Upper lobe of right lung (tissue), 1 donor: ENCODE measurements at regions not wholly inside any gene's neighbourhood (a gene's known extent, or its start where the extent isn't known, plus 50 kb on each side); places are given as distances from the start of the nearest gene placed in this dataset.

ENCODE experiments used
- ATAC-seq: fragments of 200-7000 bp; cut with Tn5 transposase; one replicate; pipeline ENCODE4 v1.9.1; 2020; ENCODE audit warnings: mild to moderate bottlenecking, moderate library complexity
- DNase-seq: peaks from one replicate; pipeline ENCODE4 v3.0.0-alpha.2; 2020
- H3K27ac ChIP-seq: fragments of 200-600 bp; one replicate; pipeline ENCODE4 v1.8.0; 2022
- H3K27me3 ChIP-seq: fragments of 200-600 bp; one replicate; pipeline ENCODE4 v1.8.0; 2022; ENCODE audit warnings: mild to moderate bottlenecking
- H3K36me3 ChIP-seq: fragments of 200-600 bp; one replicate; pipeline ENCODE4 v1.8.0; 2022
- H3K4me1 ChIP-seq: fragments of 200-600 bp; one replicate; pipeline ENCODE4 v1.8.0; 2022
- H3K4me3 ChIP-seq: fragments of 200-600 bp; one replicate; pipeline ENCODE4 v1.8.0; 2022; ENCODE audit warnings: mild to moderate bottlenecking
- H3K9me3 ChIP-seq: fragments of 200-600 bp; one replicate; pipeline ENCODE4 v1.8.0; 2022
- intact Hi-C: fragments of 100-400 bp; cut with DNase I; formaldehyde crosslinking; loops from one replicate; pipeline ENCODE4 v1.11.0; 2022
- TF ChIP-seq, protein P1 (sequence below): fragments of 200-600 bp; IDR thresholded peaks from one replicate; pipeline ENCODE4 v1.8.0; 2022; ENCODE audit warnings: antibody characterized with exemption
- donor health status: DM: no; HTN: yes; CAD: no; lungs with severe emphysema.

DNA sequence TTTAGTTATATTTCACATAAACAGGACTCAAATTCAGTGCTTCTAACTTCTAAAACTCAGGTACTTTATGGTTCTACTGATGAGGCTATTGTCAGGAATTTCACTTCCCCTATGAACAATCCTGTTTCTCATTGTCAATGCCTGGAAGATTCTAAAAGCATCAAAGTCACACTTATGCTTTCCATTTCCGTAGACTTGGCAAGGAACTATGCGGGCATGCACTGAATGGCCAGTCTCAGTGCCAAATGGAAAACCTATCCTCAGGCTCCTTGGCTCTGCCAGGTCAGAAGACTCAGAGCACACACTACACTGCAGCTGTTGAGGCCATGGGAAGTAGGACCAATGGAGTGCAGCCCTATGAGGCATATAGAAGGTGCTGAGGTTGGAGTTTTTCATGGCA lies 97.0 kb upstream of the PTPN13 start:
- Histone ChIP-seq H3K4me3 (no peak overlapping the region), H3K27me3 (no peaks in the 10 kb centered on the region), H3K9me3 (no peaks in the 10 kb centered on the region), H3K27ac (no peak overlapping the region), H3K4me1 (peaks cover 12% of the 10 kb centered on the region), H3K36me3 (no peaks in the 10 kb centered on the region)
- intact Hi-C loops = loop anchor here (5.0 kb wide), 1 partner anchor 395 kb away; the partner anchor contains the start of gene C4orf36
- peak; percentile 57 for ATAC-seq
- DNase-seq = no peak
- TF ChIP-seq, protein P1, sequence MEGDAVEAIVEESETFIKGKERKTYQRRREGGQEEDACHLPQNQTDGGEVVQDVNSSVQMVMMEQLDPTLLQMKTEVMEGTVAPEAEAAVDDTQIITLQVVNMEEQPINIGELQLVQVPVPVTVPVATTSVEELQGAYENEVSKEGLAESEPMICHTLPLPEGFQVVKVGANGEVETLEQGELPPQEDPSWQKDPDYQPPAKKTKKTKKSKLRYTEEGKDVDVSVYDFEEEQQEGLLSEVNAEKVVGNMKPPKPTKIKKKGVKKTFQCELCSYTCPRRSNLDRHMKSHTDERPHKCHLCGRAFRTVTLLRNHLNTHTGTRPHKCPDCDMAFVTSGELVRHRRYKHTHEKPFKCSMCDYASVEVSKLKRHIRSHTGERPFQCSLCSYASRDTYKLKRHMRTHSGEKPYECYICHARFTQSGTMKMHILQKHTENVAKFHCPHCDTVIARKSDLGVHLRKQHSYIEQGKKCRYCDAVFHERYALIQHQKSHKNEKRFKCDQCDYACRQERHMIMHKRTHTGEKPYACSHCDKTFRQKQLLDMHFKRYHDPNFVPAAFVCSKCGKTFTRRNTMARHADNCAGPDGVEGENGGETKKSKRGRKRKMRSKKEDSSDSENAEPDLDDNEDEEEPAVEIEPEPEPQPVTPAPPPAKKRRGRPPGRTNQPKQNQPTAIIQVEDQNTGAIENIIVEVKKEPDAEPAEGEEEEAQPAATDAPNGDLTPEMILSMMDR = no peak

DNA sequence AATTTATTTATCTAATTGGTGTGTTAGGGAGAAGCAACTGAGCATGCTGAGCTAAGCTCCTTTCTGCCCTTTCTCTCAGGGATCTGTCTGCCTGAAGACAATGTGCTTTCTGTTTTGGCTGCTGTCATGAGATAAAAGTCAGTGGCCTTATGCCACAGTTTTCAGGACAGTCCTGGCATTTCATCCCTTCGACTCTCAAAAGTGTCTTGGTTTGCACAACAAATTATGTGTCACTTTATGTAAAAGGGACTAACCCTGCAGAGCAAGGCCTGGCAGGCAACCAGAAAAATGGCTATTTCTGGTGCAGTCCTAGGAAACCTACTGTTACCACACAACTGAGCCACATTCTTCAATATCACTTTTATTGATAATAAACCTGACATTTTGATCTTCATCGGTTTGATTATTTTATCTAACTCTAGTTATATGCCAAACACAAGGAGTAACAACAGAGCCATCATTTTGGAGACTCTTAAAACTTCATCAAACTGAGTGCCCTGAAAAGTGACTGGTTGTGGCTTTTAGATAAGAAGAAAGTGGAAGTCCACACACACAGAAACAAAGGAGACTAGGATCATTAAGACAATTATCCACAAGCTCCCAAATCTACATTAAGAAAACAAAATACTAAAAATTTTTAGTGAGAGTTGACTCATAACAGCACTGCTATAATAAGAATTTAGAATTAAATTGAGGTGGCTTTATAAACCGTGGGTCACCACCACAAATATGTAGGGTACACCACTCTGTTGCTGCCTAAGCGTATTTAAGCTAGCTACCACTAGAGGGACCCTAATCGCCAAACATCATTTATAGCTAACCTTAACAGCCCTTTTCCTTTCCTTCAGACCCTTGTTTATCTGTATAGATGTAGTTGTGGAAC lies 95.9 kb upstream of the PTPN13 start:
- Histone ChIP-seq H3K4me3 (no peak overlapping the region), H3K9me3 (no peaks in the 10 kb centered on the region), H3K36me3 (no peaks in the 10 kb centered on the region), H3K27ac (no peak overlapping the region), H3K27me3 (no peaks in the 10 kb centered on the region), H3K4me1 (peaks cover 12% of the 10 kb centered on the region)
- DNase-seq (no peak), ATAC-seq (peak; percentile 94)
- intact Hi-C loops = loop anchor here (5.0 kb wide), 1 partner anchor 394 kb away; the partner anchor contains the start of gene C4orf36
- TF ChIP-seq, protein P1 = peak; percentile 86

DNA sequence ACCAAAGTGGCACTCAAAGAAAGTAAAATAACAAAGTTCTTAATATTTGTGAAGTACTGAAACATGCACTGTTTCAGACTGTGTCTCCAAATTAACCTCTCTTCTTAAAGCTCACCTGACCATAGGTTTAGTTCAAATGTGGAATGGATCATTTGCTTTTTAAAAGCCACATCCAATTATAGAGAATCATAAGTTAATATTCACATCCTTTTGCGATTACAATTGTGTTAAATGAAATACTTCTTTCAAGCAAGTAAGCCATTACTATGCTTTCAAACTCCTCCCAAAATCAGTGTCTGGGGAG lies 95.3 kb upstream of the PTPN13 start:
- no peaks in the 10 kb centered on the region for H3K27me3 ChIP-seq
- ATAC-seq = no peak
- DNase-seq = no peak
- H3K27ac ChIP-seq = no peak overlapping the region
- intact Hi-C loops = loop anchor here (5.0 kb wide), 1 partner anchor 393 kb away; the partner anchor contains the start of gene C4orf36
- no peaks in the 10 kb centered on the region for H3K9me3 ChIP-seq
- TF ChIP-seq, protein P1 = no peak
- H3K36me3 ChIP-seq = no peaks in the 10 kb centered on the region
- no peak overlapping the region for H3K4me3 ChIP-seq
- peaks cover 12% of the 10 kb centered on the region for H3K4me1 ChIP-seq

DNA sequence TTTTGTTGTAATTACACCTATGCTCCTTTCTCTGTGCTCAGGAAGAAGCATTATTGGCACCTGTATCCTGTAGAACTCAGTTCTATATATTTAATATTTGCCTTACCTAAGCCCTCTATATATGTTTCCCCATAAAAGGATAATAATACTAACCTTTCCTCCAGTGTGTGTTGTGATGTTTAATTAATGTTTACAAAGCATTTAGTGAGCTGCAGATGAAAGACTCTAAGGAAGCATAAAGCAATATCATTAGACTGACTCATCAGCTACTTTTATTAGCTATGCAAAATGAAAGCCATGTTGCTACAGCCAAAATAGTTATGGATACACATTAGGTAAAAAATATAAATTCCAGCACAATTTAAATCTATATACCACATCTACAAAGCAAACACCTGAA lies 93.6 kb upstream of the PTPN13 start:
- TF ChIP-seq, protein P1 = no peak
- DNase-seq (no peak), ATAC-seq (no peak)
- intact Hi-C loops = no loop called here
- no peak overlapping the region for H3K4me3 ChIP-seq
- no peaks in the 10 kb centered on the region for H3K36me3 ChIP-seq
- no peak overlapping the region for H3K27ac ChIP-seq
- peaks cover 12% of the 10 kb centered on the region for H3K4me1 ChIP-seq
- H3K9me3 ChIP-seq = no peaks in the 10 kb centered on the region
- H3K27me3 ChIP-seq = no peaks in the 10 kb centered on the region

DNA sequence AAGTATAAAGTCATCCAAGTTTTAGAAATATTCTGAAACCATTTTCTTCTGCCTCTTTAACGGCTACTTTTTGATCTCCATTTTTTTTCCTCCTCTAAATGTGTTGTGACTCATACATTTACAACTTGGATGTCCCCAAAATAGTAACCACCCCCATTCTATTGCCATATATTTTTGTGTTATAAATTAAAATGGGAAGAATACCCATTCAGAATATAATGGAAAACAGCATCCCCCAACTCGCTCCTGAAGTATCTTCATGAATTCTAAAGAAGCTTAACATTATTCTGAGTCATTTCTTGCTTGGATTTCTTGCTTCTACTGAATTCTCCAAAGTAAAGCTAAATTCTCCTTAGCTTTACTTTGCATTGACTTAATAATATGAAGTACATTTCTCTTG lies 92.0 kb upstream of the PTPN13 start:
- H3K4me3 ChIP-seq = no peak overlapping the region
- TF ChIP-seq, protein P1 = no peak
- H3K36me3 ChIP-seq = no peaks in the 10 kb centered on the region
- ATAC-seq (no peak), DNase-seq (no peak)
- no peak overlapping the region for H3K27ac ChIP-seq
- no peaks in the 10 kb centered on the region for H3K27me3 ChIP-seq
- H3K9me3 ChIP-seq = no peaks in the 10 kb centered on the region
- intact Hi-C loops = no loop called here
- H3K4me1 ChIP-seq = peaks cover 12% of the 10 kb centered on the region
